Endothelial cell of umbilical vein (primary cell): ENCODE measurements at regions not wholly inside any gene's neighbourhood (a gene's known extent, or its start where the extent isn't known, plus 50 kb on each side); places are given as distances from the start of the nearest gene placed in this dataset.

Experiments used
- BruUV-seq: library from RNA; stranded (reverse); fragments of 400-500 nt; replicated peaks from 2 replicates; lab custom pipeline; 2021; lab: Mats Ljungman, UMichigan
- CTCF ChIA-PET: fragments of 300-600, 350-600 bp; sonication (Branson Sonifier 250); formaldehyde crosslinking; loops from one replicate; lab custom pipeline; 2021; ENCODE audit warnings: antibody characterized with exemption, inconsistent platforms; lab: Charles Lee
- POLR2A ChIA-PET: fragments of 300-600, 350-600 bp; sonication (Branson Sonifier 250); formaldehyde crosslinking; loops from one replicate; lab custom pipeline; 2021; ENCODE audit warnings: antibody characterized with exemption, inconsistent platforms; lab: Charles Lee
- DNase-seq: peaks from one replicate; pipeline ENCODE4 v3.0.0-alpha.2; 2011; ENCODE audit warnings: low read depth, low spot score
- FAIRE-seq: peaks from 2 replicates; lab custom pipeline; 2011; peaks lifted over from hg19 to GRCh38; lab: Jason Lieb, UNC
- H2AFZ ChIP-seq: 2 replicates; pipeline ENCODE4 v1.6.0; 2012; ENCODE audit warnings: low read depth, low read length, control low read depth, inconsistent platforms
- H3K27ac ChIP-seq: 2 replicates; pipeline ENCODE4 v1.5.1; 2011; ENCODE audit warnings: low read depth, mild to moderate bottlenecking, control low read depth, low read length, moderate library complexity; ENCODE audit not compliant: insufficient read depth
- H3K27me3 ChIP-seq, 2 experiments: 2 replicates each; pipeline versions ENCODE4 v1.6.0 to v1.6.1; 2011; ENCODE audit warnings: low read length in 2 of 2, mixed read lengths in 1 of 2; ENCODE audit not compliant: control insufficient read depth in 2 of 2, insufficient read depth in 2 of 2
- H3K36me3 ChIP-seq, 2 experiments: 2 replicates in 1 of 2; 3 replicates in 1 of 2; pipeline ENCODE4 v1.5.1; 2011; ENCODE audit warnings: low read length in 2 of 2, mild to moderate bottlenecking in 1 of 2, moderate library complexity in 1 of 2; ENCODE audit not compliant: control insufficient read depth in 2 of 2, insufficient read depth in 2 of 2; ENCODE audit errors: extremely low read depth in 1 of 2
- H3K4me1 ChIP-seq: 3 replicates; pipeline ENCODE4 v1.5.1; 2011; ENCODE audit warnings: mild to moderate bottlenecking, low read length; ENCODE audit not compliant: control insufficient read depth, insufficient read depth; ENCODE audit errors: extremely low read depth
- H3K4me2 ChIP-seq: 2 replicates; pipeline ENCODE4 v1.6.1; 2011; ENCODE audit warnings: low read length, control low read depth, mixed read lengths; ENCODE audit not compliant: insufficient read depth
- H3K4me3 ChIP-seq, 3 experiments: fragments of 200-600 bp in 1 of 3; sonication (generic), shearing (Covaris generic) in 1 of 3; replicated peaks in 1 of 3; 2 replicates each; pipeline ENCODE4 v1.5.1; 2011 to 2016; ENCODE audit warnings: control low read depth in 3 of 3, low read length in 3 of 3, mild to moderate bottlenecking in 2 of 3, inconsistent platforms in 1 of 3, low read depth in 1 of 3, moderate library complexity in 1 of 3; ENCODE audit not compliant: insufficient read depth in 1 of 3
- H3K79me2 ChIP-seq: 2 replicates; pipeline ENCODE4 v1.6.0; 2012; ENCODE audit warnings: low read length, inconsistent platforms; ENCODE audit not compliant: control insufficient read depth, insufficient read depth
- H3K9ac ChIP-seq: replicated peaks from 2 replicates; pipeline ENCODE3; 2011; ENCODE audit warnings: low read length, control low read depth; ENCODE audit not compliant: insufficient read depth; ENCODE audit errors: extremely low read depth
- H3K9me1 ChIP-seq: replicated peaks from 3 replicates; pipeline ENCODE4 v1.6.0; 2011; ENCODE audit warnings: mild to moderate bottlenecking, low read length; ENCODE audit not compliant: control insufficient read depth, insufficient read depth; ENCODE audit errors: extremely low read depth
- H3K9me3 ChIP-seq: replicated peaks from 2 replicates; pipeline ENCODE4 v1.5.1; 2012; ENCODE audit warnings: low read length, inconsistent platforms; ENCODE audit not compliant: control insufficient read depth, insufficient read depth
- H4K20me1 ChIP-seq: replicated peaks from 2 replicates; pipeline ENCODE3; 2011; ENCODE audit warnings: mild to moderate bottlenecking, low read length; ENCODE audit not compliant: control insufficient read depth, insufficient read depth; ENCODE audit errors: extremely low read depth
- CTCF ChIP-seq, 2 donors: IDR thresholded peaks; 1 replicate in 1 of 2; 2 replicates in 1 of 2; pipeline ENCODE4 v1.5.1; 2011; ENCODE audit warnings: low read length in 2 of 2, mild to moderate bottlenecking in 2 of 2, moderate library complexity in 2 of 2, control low read depth in 1 of 2, inconsistent platforms in 1 of 2, low read depth in 1 of 2; ENCODE audit not compliant: insufficient read depth in 1 of 2; ENCODE audit errors: extremely low read depth in 1 of 2
- EZH2 ChIP-seq: IDR thresholded peaks from 2 replicates; pipeline ENCODE4 v1.6.1; 2012; ENCODE audit warnings: borderline replicate concordance, low read depth, mild to moderate bottlenecking, moderate library complexity, low read length, inconsistent platforms; ENCODE audit not compliant: severe bottlenecking
- FOS ChIP-seq: IDR thresholded peaks from 2 replicates; pipeline ENCODE4 v1.6.1; 2011; ENCODE audit warnings: mild to moderate bottlenecking, low read length, moderate library complexity, borderline replicate concordance; ENCODE audit not compliant: insufficient read depth
- GATA2 ChIP-seq: IDR thresholded peaks from 2 replicates; pipeline ENCODE4 v1.7.0; 2011; ENCODE audit warnings: low read depth, mild to moderate bottlenecking, moderate library complexity, mixed read lengths, low read length; ENCODE audit not compliant: insufficient read length, insufficient read depth
- JUN ChIP-seq: IDR thresholded peaks from 2 replicates; pipeline ENCODE4 v1.6.1; 2011; ENCODE audit warnings: borderline replicate concordance, low read depth; ENCODE audit not compliant: insufficient read length, insufficient read depth
- MAX ChIP-seq: IDR thresholded peaks from 2 replicates; pipeline ENCODE4 v1.6.1; 2011; ENCODE audit not compliant: insufficient read depth, insufficient read length
- MYC ChIP-seq: IDR thresholded peaks from one replicate; pipeline ENCODE4 v1.6.1; 2011; ENCODE audit warnings: mild to moderate bottlenecking, low read depth, low read length
- POLR2A ChIP-seq: IDR thresholded peaks from 2 replicates; pipeline ENCODE4 v1.6.1; 2012; ENCODE audit warnings: low read depth, mild to moderate bottlenecking, control low read depth, low read length
- POLR2AphosphoS5 ChIP-seq: IDR thresholded peaks from 2 replicates; pipeline ENCODE4 v1.6.1; 2012; ENCODE audit warnings: low read depth, mild to moderate bottlenecking, control low read depth, low read length, moderate library complexity; ENCODE audit not compliant: insufficient read depth
- dilution Hi-C: fragments of 300-500 bp; cut with MboI; formaldehyde crosslinking; loops from one replicate; pipeline ENCODE4 v1.15.0; 2019; ENCODE audit warnings: low sequenced_read_pairs; ENCODE audit not compliant: extremely low pct_ligation_motif_present
- intact Hi-C: fragments of 100-400 bp; cut with micrococcal nuclease; formaldehyde crosslinking; loops from one replicate; pipeline ENCODE4 v1.10.0; 2022

- no peaks in the 10 kb centered on the region for H3K79me2 ChIP-seq
- no peak overlapping the region for H3K27ac ChIP-seq
- DNase-seq: no peak
- no peaks in the 10 kb centered on the region for H3K9me1 ChIP-seq
- no peak overlapping the region for H3K9ac ChIP-seq
- TF ChIP-seq POLR2AphosphoS5 (no peak), MYC (no peak), GATA2 (no peak), CTCF (IDR thresholded peaks at IDR 0.05; ENCODE audit: extremely low read depth in 1 of 2, insufficient read depth in 1 of 2, low read depth in 1 of 2, low read length in 2 of 2) (no peak), FOS (no peak), JUN (no peak), MAX (no peak), EZH2 (no peak), POLR2A (no peak)
- POLR2A ChIA-PET: no interaction called here
- CTCF ChIA-PET: no interaction called here
- dilution Hi-C loops (no loop called here), intact Hi-C loops (no loop called here)
- FAIRE-seq: no peak
- no peak overlapping the region for H2AFZ ChIP-seq
- H3K4me2 ChIP-seq: no peak overlapping the region
- H3K4me3 ChIP-seq: no peak overlapping the region
- H4K20me1 ChIP-seq: no peaks in the 10 kb centered on the region
- H3K9me3 ChIP-seq: peaks cover 3% of the 10 kb centered on the region
- no peaks in the 10 kb centered on the region for H3K4me1 ChIP-seq
- no peaks in the 10 kb centered on the region for H3K36me3 ChIP-seq
- no TSS peak for BruUV-seq
- H3K27me3 ChIP-seq: no peaks in the 10 kb centered on the region
These were observed 383.3 kb downstream of the SHANK2 start for GRCh38 chr11:70869054-70869453.
